H1 (cell line): ENCODE measurements at regions not wholly inside any gene's neighbourhood (a gene's known extent, or its start where the extent isn't known, plus 50 kb on each side); places are given as distances from the start of the nearest gene placed in this dataset.

ENCODE experiments used
- ASH2L ChIP-seq: fragments of 200-600, 300-600 bp; sonication (generic); IDR thresholded peaks from one replicate; pipeline ENCODE4 v1.7.1; 2017; ENCODE audit warnings: low read length
- BRCA1 ChIP-seq: IDR thresholded peaks from 2 replicates; pipeline ENCODE4 v1.6.1; 2012; ENCODE audit warnings: low read depth, low read length, improper control_type of control experiment
- CBX5 ChIP-seq: fragments of 300-800, 300-1000 bp; sonication (generic); IDR thresholded peaks from 2 replicates; pipeline ENCODE4 v1.7.1; 2016; ENCODE audit warnings: antibody characterized with exemption, low read length, low read depth
- GABPA ChIP-seq: IDR thresholded peaks from 2 replicates; pipeline ENCODE4 v1.6.1; 2011; ENCODE audit warnings: mild to moderate bottlenecking, low read length, moderate library complexity, borderline replicate concordance; ENCODE audit not compliant: insufficient read depth
- HDAC2 ChIP-seq, 2 experiments: fragments of 300-600 bp in 1 of 2; sonication (generic) in 1 of 2; IDR thresholded peaks; 2 replicates each; pipeline ENCODE4 v1.6.1; 2011 to 2012; ENCODE audit warnings: low read depth in 2 of 2, low read length in 2 of 2, mild to moderate bottlenecking in 2 of 2, moderate library complexity in 2 of 2, borderline replicate concordance in 1 of 2, inconsistent platforms in 1 of 2
- KDM4A ChIP-seq: IDR thresholded peaks from one replicate; pipeline ENCODE4 v1.7.1; 2012; ENCODE audit warnings: low read depth, mild to moderate bottlenecking, moderate library complexity, low read length, inconsistent platforms; ENCODE audit not compliant: severe bottlenecking
- NRF1 ChIP-seq: IDR thresholded peaks from 2 replicates; pipeline ENCODE4 v1.6.1; 2011; ENCODE audit warnings: mild to moderate bottlenecking, low read depth, low read length, improper control_type of control experiment
- POLR2A ChIP-seq, 2 experiments: IDR thresholded peaks; 1 replicate in 1 of 2; 2 replicates in 1 of 2; pipeline ENCODE4 v1.6.1; 2011; ENCODE audit warnings: low read depth in 2 of 2, low read length in 2 of 2, mild to moderate bottlenecking in 2 of 2; ENCODE audit errors: control extremely low read depth in 1 of 2
- RAD21 ChIP-seq, 2 experiments: IDR thresholded peaks in 1 of 2; conservative IDR thresholded peaks in 1 of 2; 2 replicates each; pipeline ENCODE4 v1.6.1; 2011; ENCODE audit warnings: low read depth in 2 of 2, low read length in 2 of 2, improper control_type of control experiment in 1 of 2, inconsistent platforms in 1 of 2, mild to moderate bottlenecking in 1 of 2, moderate library complexity in 1 of 2
- SIN3A ChIP-seq, 2 experiments: IDR thresholded peaks in 1 of 2; conservative IDR thresholded peaks in 1 of 2; 2 replicates each; pipeline ENCODE4 v1.6.1; 2011 to 2012; ENCODE audit warnings: low read length in 2 of 2, improper control_type of control experiment in 1 of 2, low read depth in 1 of 2, mild to moderate bottlenecking in 1 of 2
- SIX5 ChIP-seq: IDR thresholded peaks from 2 replicates; pipeline ENCODE4 v1.6.1; 2011; ENCODE audit warnings: mild to moderate bottlenecking, low read depth, low read length
- SP2 ChIP-seq: IDR thresholded peaks from 2 replicates; pipeline ENCODE4 v1.6.1; 2012; ENCODE audit warnings: mild to moderate bottlenecking, low read length, inconsistent platforms
- TAF1 ChIP-seq: IDR thresholded peaks from 2 replicates; pipeline ENCODE4 v1.6.1; 2011; ENCODE audit warnings: mild to moderate bottlenecking, low read depth, low read length
- TBP ChIP-seq: IDR thresholded peaks from 2 replicates; pipeline ENCODE4 v1.6.1; 2011; ENCODE audit warnings: low read depth, low read length, improper control_type of control experiment
- TCF12 ChIP-seq: IDR thresholded peaks from 2 replicates; pipeline ENCODE4 v1.6.1; 2011; ENCODE audit warnings: low read depth, mild to moderate bottlenecking, low read length
- TEAD4 ChIP-seq: IDR thresholded peaks from 2 replicates; pipeline ENCODE4 v1.6.1; 2012; ENCODE audit warnings: low read depth, low read length, inconsistent platforms, mixed read lengths
- YY1 ChIP-seq: IDR thresholded peaks from 2 replicates; pipeline ENCODE4 v1.6.1; 2011; ENCODE audit warnings: low read depth, mild to moderate bottlenecking, low read length
- TF ChIP-seq, protein P1 (sequence below), 3 experiments: IDR thresholded peaks; 1 replicate in 2 of 3; 2 replicates in 1 of 3; pipeline versions ENCODE4 v1.5.1 to v1.6.1; 2011; ENCODE audit warnings: low read length in 3 of 3, mild to moderate bottlenecking in 3 of 3, inconsistent platforms in 2 of 3, low read depth in 1 of 3, moderate library complexity in 1 of 3; ENCODE audit not compliant: insufficient read depth in 1 of 3; ENCODE audit errors: control extremely low read depth in 1 of 3
- TF ChIP-seq, protein P2 (sequence below): IDR thresholded peaks from 2 replicates; pipeline ENCODE4 v1.6.1; 2012; ENCODE audit warnings: inconsistent platforms

DNA sequence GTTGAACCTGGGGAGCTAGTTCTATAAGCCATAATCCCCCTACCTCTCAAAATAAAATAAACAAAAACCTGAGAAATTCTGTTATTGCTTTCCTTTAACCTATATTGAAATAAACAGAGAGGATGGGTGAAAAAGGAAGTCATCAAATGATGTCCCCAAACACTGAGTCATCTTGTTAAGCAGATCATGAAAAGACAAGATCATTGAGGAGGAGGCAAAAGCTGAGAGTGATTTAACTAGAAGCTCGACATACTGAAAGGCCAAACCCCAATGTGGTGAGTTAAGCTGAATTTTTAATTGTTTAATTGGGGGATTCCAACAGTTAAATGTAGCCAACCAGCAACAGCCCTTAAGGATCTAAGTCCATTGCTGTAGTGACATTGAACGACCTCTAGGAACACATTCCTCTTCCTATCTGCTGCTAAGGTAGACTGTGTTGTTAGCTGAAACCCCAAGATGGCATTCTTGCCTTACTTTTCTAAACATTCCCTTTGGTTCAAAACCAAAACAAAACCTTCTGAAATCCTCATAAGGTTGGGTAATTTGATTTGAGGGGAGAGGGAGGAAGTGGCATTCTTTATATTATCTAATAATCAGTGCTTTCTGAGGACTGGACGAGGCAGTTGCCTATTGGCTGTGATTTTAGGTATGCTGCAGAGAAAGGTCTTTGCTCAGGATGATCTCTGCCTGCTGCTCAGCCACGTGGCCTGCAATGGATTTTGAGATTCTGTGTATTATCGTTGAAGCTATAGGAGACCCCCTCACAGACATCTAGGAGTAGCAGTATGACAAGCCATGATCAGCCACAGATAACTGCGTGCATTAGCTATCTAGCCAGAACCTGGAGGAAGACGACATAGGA, 62.7 kb upstream of the BNIP2 start (continued):
- TF ChIP-seq, protein P1, sequence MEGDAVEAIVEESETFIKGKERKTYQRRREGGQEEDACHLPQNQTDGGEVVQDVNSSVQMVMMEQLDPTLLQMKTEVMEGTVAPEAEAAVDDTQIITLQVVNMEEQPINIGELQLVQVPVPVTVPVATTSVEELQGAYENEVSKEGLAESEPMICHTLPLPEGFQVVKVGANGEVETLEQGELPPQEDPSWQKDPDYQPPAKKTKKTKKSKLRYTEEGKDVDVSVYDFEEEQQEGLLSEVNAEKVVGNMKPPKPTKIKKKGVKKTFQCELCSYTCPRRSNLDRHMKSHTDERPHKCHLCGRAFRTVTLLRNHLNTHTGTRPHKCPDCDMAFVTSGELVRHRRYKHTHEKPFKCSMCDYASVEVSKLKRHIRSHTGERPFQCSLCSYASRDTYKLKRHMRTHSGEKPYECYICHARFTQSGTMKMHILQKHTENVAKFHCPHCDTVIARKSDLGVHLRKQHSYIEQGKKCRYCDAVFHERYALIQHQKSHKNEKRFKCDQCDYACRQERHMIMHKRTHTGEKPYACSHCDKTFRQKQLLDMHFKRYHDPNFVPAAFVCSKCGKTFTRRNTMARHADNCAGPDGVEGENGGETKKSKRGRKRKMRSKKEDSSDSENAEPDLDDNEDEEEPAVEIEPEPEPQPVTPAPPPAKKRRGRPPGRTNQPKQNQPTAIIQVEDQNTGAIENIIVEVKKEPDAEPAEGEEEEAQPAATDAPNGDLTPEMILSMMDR (IDR thresholded peaks at IDR 0.05; ENCODE audit: control extremely low read depth in 1 of 3, insufficient read depth in 1 of 3, low read depth in 1 of 3, low read length in 3 of 3) = peak in 2 of 3 experiments; percentile 91 to 99; a peak in 3 of 4 replicates
- TF ChIP-seq SIN3A (conservative IDR thresholded peaks at IDR 0.05 in 1 of 2, IDR thresholded peaks at IDR 0.05 in 1 of 2; ENCODE audit: low read depth in 1 of 2, low read length in 2 of 2) (no peak), YY1 (no peak), HDAC2 (IDR thresholded peaks at IDR 0.05; ENCODE audit: borderline replicate concordance in 1 of 2, low read depth in 2 of 2, low read length in 2 of 2) (no peak), ASH2L (no peak), TAF1 (no peak), RAD21 (IDR thresholded peaks at IDR 0.05 in 1 of 2, conservative IDR thresholded peaks at IDR 0.05 in 1 of 2; ENCODE audit: low read depth in 2 of 2, low read length in 2 of 2) (peak; percentile 91 to 92), TCF12 (no peak), TBP (no peak), SIX5 (no peak), GABPA (no peak), TEAD4 (peak; percentile 84; the same call in 1 of the 2 replicates), NRF1 (no peak), BRCA1 (no peak), POLR2A (IDR thresholded peaks at IDR 0.05; ENCODE audit: control extremely low read depth in 1 of 2, low read depth in 2 of 2, low read length in 2 of 2) (no peak), KDM4A (no peak), SP2 (no peak), CBX5 (no peak)
- TF ChIP-seq, protein P2, sequence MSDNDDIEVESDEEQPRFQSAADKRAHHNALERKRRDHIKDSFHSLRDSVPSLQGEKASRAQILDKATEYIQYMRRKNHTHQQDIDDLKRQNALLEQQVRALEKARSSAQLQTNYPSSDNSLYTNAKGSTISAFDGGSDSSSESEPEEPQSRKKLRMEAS = no peak
